ENCODE measurements at regions not wholly inside any gene's neighbourhood (a gene's known extent, or its start where the extent isn't known, plus 50 kb on each side); places are given as distances from the start of the nearest gene placed in this dataset.

DNA sequence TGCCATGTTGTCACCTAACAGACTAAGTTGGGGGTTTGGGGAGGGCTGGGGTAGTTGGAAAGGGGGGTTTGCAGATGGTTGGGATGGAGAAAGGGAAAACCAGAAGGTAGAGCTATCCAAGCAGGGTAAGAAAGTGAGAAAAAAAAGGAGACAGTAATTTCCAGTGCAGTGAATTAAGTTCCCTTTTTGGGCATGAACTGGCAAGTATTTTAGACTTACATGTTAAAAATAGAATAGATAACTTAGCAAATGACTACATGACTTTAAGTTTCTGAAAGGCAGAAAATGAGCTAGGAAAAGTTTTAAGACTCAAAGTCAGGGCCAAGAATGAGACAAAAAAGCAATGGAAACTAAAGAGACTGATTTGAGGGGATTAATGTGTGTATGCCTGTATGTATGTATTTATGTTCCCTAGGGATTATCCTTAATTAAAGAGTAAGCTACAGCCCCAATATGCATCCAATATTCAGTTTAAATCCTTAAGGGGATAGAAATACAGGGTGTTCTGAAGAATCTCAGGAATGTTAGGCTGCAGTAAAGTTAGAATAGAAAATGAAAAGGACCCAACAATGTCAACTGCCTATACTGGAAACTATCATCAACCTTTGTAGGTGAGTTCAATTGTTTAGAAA is 285.2 kb upstream of the MME start:
- DNase-seq (no peak), ATAC-seq (ENCODE audit: insufficient read depth, low read depth) (no peak)
- no peak for TF ChIP-seq EZH2 (IDR thresholded peaks at IDR 0.05; ENCODE audit: borderline replicate concordance, low read depth, low read length, severe bottlenecking)
- no peak for TF ChIP-seq CTCF (IDR thresholded peaks at IDR 0.05; ENCODE audit: borderline replicate concordance, extremely low read depth, low read length, poor library complexity, severe bottlenecking)
- no peak overlapping the region for H2AFZ ChIP-seq (ENCODE audit: low read depth, low read length)
- H3K9ac ChIP-seq (ENCODE audit: low read depth, low read length), result no peak overlapping the region
- no peaks in the 10 kb centered on the region for H3K79me2 ChIP-seq (ENCODE audit: insufficient read depth, low read length)
- no peaks in the 10 kb centered on the region for H3K27me3 ChIP-seq (ENCODE audit: insufficient read depth, low read length, poor library complexity)
- no peak overlapping the region for H3K4me3 ChIP-seq (ENCODE audit: low read depth in 1 of 2, low read length in 2 of 2)
- H3K4me1 ChIP-seq (ENCODE audit: insufficient read depth, low read length), result no peaks in the 10 kb centered on the region; the same call in 1 of the 2 replicates
- no peaks in the 10 kb centered on the region for H3K36me3 ChIP-seq (ENCODE audit: insufficient read depth, low read length)
- H3K9me3 ChIP-seq (ENCODE audit: insufficient read depth, low read length, severe bottlenecking), result no peaks in the 10 kb centered on the region
- no peak overlapping the region for H3K4me2 ChIP-seq (ENCODE audit: insufficient read depth, low read length)
- no peaks in the 10 kb centered on the region for H4K20me1 ChIP-seq (ENCODE audit: insufficient read depth, low read length)
- no peak overlapping the region for H3K27ac ChIP-seq (ENCODE audit: low read length)

DNA sequence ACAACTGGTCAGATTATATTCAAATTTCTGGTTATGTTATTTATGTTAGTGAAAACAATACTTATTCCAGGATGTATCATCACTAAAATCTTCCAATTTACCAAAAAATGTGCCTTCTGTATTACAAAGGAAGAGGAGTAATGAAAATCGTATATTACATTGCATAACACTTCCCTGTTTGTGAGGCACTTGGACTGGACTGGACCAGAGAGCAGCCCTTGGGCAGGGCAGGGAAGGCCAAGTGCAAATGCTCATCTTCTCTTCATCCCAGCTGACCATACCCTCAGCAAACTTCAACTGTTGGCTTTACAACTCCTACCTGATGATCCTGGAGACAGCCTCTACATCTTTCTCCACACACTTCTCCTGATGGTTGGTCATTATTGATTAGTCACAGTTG is 285.7 kb upstream of the MME start:
- DNase-seq (no peak), ATAC-seq (ENCODE audit: insufficient read depth, low read depth) (no peak)
- Histone ChIP-seq H3K27ac (ENCODE audit: low read length) (no peak overlapping the region), H3K9ac (ENCODE audit: low read depth, low read length) (no peak overlapping the region), H4K20me1 (ENCODE audit: insufficient read depth, low read length) (no peaks in the 10 kb centered on the region), H3K4me3 (ENCODE audit: low read depth in 1 of 2, low read length in 2 of 2) (no peak overlapping the region), H3K4me1 (ENCODE audit: insufficient read depth, low read length) (no peaks in the 10 kb centered on the region), H3K4me2 (ENCODE audit: insufficient read depth, low read length) (no peak overlapping the region), H3K27me3 (ENCODE audit: insufficient read depth, low read length, poor library complexity) (no peaks in the 10 kb centered on the region), H3K9me3 (ENCODE audit: insufficient read depth, low read length, severe bottlenecking) (no peaks in the 10 kb centered on the region), H3K36me3 (ENCODE audit: insufficient read depth, low read length) (no peaks in the 10 kb centered on the region), H3K79me2 (ENCODE audit: insufficient read depth, low read length) (no peaks in the 10 kb centered on the region), H2AFZ (ENCODE audit: low read depth, low read length) (no peak overlapping the region)
- TF ChIP-seq EZH2 (IDR thresholded peaks at IDR 0.05; ENCODE audit: borderline replicate concordance, low read depth, low read length, severe bottlenecking) (no peak), CTCF (IDR thresholded peaks at IDR 0.05; ENCODE audit: borderline replicate concordance, extremely low read depth, low read length, poor library complexity, severe bottlenecking) (no peak)

GRCh38 chr3:154792828-154793227 is 287.3 kb upstream of the MME start:
- Histone ChIP-seq H2AFZ (ENCODE audit: low read depth, low read length) (no peak overlapping the region), H3K27ac (ENCODE audit: low read length) (no peak overlapping the region), H3K27me3 (ENCODE audit: insufficient read depth, low read length, poor library complexity) (no peaks in the 10 kb centered on the region), H3K9me3 (ENCODE audit: insufficient read depth, low read length, severe bottlenecking) (no peaks in the 10 kb centered on the region), H3K4me1 (ENCODE audit: insufficient read depth, low read length) (no peaks in the 10 kb centered on the region), H3K79me2 (ENCODE audit: insufficient read depth, low read length) (no peaks in the 10 kb centered on the region), H4K20me1 (ENCODE audit: insufficient read depth, low read length) (no peaks in the 10 kb centered on the region), H3K4me2 (ENCODE audit: insufficient read depth, low read length) (no peak overlapping the region), H3K36me3 (ENCODE audit: insufficient read depth, low read length) (no peaks in the 10 kb centered on the region), H3K9ac (ENCODE audit: low read depth, low read length) (no peak overlapping the region), H3K4me3 (ENCODE audit: low read depth in 1 of 2, low read length in 2 of 2) (no peak overlapping the region)
- ATAC-seq (ENCODE audit: insufficient read depth, low read depth), result no peak
- TF ChIP-seq CTCF (IDR thresholded peaks at IDR 0.05; ENCODE audit: borderline replicate concordance, extremely low read depth, low read length, poor library complexity, severe bottlenecking) (no peak), EZH2 (IDR thresholded peaks at IDR 0.05; ENCODE audit: borderline replicate concordance, low read depth, low read length, severe bottlenecking) (no peak)
- DNase-seq, result no peak
